NCI-H1092 (cell line): ENCODE measurements at regions not wholly inside any gene's neighbourhood (a gene's known extent, or its start where the extent isn't known, plus 50 kb on each side); places are given as distances from the start of the nearest gene placed in this dataset.

Experiments used
- DNase-seq: peaks from one replicate; lab custom pipeline; 2025; lab: John Stamatoyannopoulos, UW

- no peak for DNase-seq
Observed at GRCh38 chr11:69970785-69971535, 107.2 kb upstream of the ANO1 start.

GRCh38 chr11:69971741-69972140, 106.4 kb upstream of the ANO1 start:
- DNase-seq, result no peak

GRCh38 chr11:69972351-69972802, 105.7 kb upstream of the ANO1 start:
- DNase-seq, result no peak

GRCh38 chr11:69974528-69974927, 103.6 kb upstream of the ANO1 start:
- DNase-seq, result no peak

- no peak for DNase-seq
Observed at GRCh38 chr11:69975822-69976221, 102.3 kb upstream of the ANO1 start.

- DNase-seq, result no peak
Observed at GRCh38 chr11:69976794-69977193, 101.3 kb upstream of the ANO1 start.

- DNase-seq, result no peak
Observed at GRCh38 chr11:69977951-69978350, 100.2 kb upstream of the ANO1 start.

GRCh38 chr11:69978841-69979614, 99.1 kb upstream of the ANO1 start:
- no peak for DNase-seq

GRCh38 chr11:69979632-69980031, 98.5 kb upstream of the ANO1 start:
- no peak for DNase-seq

GRCh38 chr11:69981119-69981784, 96.9 kb upstream of the ANO1 start:
- no peak for DNase-seq

GRCh38 chr11:69982690-69983570, 95.2 kb upstream of the ANO1 start:
- DNase-seq, result no peak

- DNase-seq, result no peak
Observed at GRCh38 chr11:69983571-69983877, 94.6 kb upstream of the ANO1 start.

- no peak for DNase-seq
Observed at GRCh38 chr11:69983897-69984438, 94.1 kb upstream of the ANO1 start.

GRCh38 chr11:69984457-69985261, 93.5 kb upstream of the ANO1 start:
- DNase-seq, result no peak

GRCh38 chr11:69985331-69985640, 92.8 kb upstream of the ANO1 start:
- DNase-seq, result no peak

GRCh38 chr11:69985641-69986439, 92.3 kb upstream of the ANO1 start:
- DNase-seq, result no peak

- no peak for DNase-seq
Observed at GRCh38 chr11:69986440-69986787, 91.7 kb upstream of the ANO1 start.

- no peak for DNase-seq
Observed at GRCh38 chr11:69986830-69987229, 91.3 kb upstream of the ANO1 start.

- DNase-seq, result no peak
Observed at GRCh38 chr11:69992026-69992425, 86.1 kb upstream of the ANO1 start.

GRCh38 chr11:69992943-69993694, 85.0 kb upstream of the ANO1 start:
- no peak for DNase-seq
